DND-41 (cell line): ENCODE measurements at regions not wholly inside any gene's neighbourhood (a gene's known extent, or its start where the extent isn't known, plus 50 kb on each side); places are given as distances from the start of the nearest gene placed in this dataset.

Experiments
- EZH2 ChIP-seq: IDR thresholded peaks from 3 replicates; pipeline ENCODE4 v1.6.1; 2012; ENCODE audit warnings: borderline replicate concordance, low read depth, mild to moderate bottlenecking, moderate library complexity, low read length, inconsistent platforms; ENCODE audit not compliant: severe bottlenecking
- TF ChIP-seq, protein P1 (sequence below): IDR thresholded peaks from 2 replicates; pipeline ENCODE4 v1.5.1; 2012; ENCODE audit warnings: borderline replicate concordance, low read length, moderate library complexity, mild to moderate bottlenecking; ENCODE audit not compliant: poor library complexity, severe bottlenecking; ENCODE audit errors: extremely low read depth

- TF ChIP-seq, protein P1, sequence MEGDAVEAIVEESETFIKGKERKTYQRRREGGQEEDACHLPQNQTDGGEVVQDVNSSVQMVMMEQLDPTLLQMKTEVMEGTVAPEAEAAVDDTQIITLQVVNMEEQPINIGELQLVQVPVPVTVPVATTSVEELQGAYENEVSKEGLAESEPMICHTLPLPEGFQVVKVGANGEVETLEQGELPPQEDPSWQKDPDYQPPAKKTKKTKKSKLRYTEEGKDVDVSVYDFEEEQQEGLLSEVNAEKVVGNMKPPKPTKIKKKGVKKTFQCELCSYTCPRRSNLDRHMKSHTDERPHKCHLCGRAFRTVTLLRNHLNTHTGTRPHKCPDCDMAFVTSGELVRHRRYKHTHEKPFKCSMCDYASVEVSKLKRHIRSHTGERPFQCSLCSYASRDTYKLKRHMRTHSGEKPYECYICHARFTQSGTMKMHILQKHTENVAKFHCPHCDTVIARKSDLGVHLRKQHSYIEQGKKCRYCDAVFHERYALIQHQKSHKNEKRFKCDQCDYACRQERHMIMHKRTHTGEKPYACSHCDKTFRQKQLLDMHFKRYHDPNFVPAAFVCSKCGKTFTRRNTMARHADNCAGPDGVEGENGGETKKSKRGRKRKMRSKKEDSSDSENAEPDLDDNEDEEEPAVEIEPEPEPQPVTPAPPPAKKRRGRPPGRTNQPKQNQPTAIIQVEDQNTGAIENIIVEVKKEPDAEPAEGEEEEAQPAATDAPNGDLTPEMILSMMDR, result no peak
- TF ChIP-seq EZH2, result no peak
These were observed 76.7 kb upstream of the RNU6-1 start for GRCh38 chr15:67916565-67916964.
